CD4-positive, alpha-beta T cell treated with Interleukin-6 for 4 hours (primary cell): ENCODE measurements at regions not wholly inside any gene's neighbourhood (a gene's known extent, or its start where the extent isn't known, plus 50 kb on each side); places are given as distances from the start of the nearest gene placed in this dataset.
"Not testable (repeated sequence)": the region's sequence is repeated elsewhere in the genome, so short reads cannot be mapped to it uniquely, and the experiment has no call there.

Experiments
- DNase-seq: peaks from one replicate; pipeline ENCODE4 v3.0.0-alpha.2; 2020; ENCODE audit warnings: mixed read lengths

- no peak for DNase-seq
These were observed 67.5 kb upstream of the ACTRT2 start for GRCh38 chr1:2953688-2954285.

- DNase-seq: no peak
These were observed 65.6 kb upstream of the ACTRT2 start for GRCh38 chr1:2955652-2956051.

GRCh38 chr1:2956576-2956975 is 64.7 kb upstream of the ACTRT2 start:
- no peak for DNase-seq

- no peak for DNase-seq
These were observed 63.9 kb upstream of the ACTRT2 start for GRCh38 chr1:2957329-2957728.

GRCh38 chr1:2959881-2960280 is 61.4 kb upstream of the ACTRT2 start:
- DNase-seq: not testable (repeated sequence)

- no peak for DNase-seq
These were observed 60.2 kb upstream of the ACTRT2 start for GRCh38 chr1:2961081-2961480.

- DNase-seq: no peak
These were observed 59.6 kb upstream of the ACTRT2 start for GRCh38 chr1:2961661-2962060.

GRCh38 chr1:2962061-2962460 is 59.2 kb upstream of the ACTRT2 start:
- DNase-seq: no peak

- DNase-seq: no peak
These were observed 58.7 kb upstream of the ACTRT2 start for GRCh38 chr1:2962541-2962940.

- DNase-seq: no peak
These were observed 58.3 kb upstream of the ACTRT2 start for GRCh38 chr1:2962946-2963345.

GRCh38 chr1:2965676-2966075 is 55.6 kb upstream of the ACTRT2 start:
- DNase-seq: no peak

- no peak for DNase-seq
These were observed 54.6 kb upstream of the ACTRT2 start for GRCh38 chr1:2966449-2967328.

GRCh38 chr1:2967329-2967725 is 53.9 kb upstream of the ACTRT2 start:
- DNase-seq: no peak

- no peak for DNase-seq
These were observed 53.4 kb upstream of the ACTRT2 start for GRCh38 chr1:2967881-2968280.

GRCh38 chr1:2968471-2968881 is 52.8 kb upstream of the ACTRT2 start:
- DNase-seq: no peak

- no peak for DNase-seq
These were observed 52.0 kb upstream of the ACTRT2 start for GRCh38 chr1:2969011-2969844.

GRCh38 chr1:2969845-2970291 is 51.4 kb upstream of the ACTRT2 start:
- DNase-seq: no peak

GRCh38 chr1:2970311-2971071 is 50.8 kb upstream of the ACTRT2 start:
- no peak for DNase-seq

- DNase-seq: no peak
These were observed 50.2 kb upstream of the ACTRT2 start for GRCh38 chr1:2971101-2971501.
